ENCODE measurements at regions not wholly inside any gene's neighbourhood (a gene's known extent, or its start where the extent isn't known, plus 50 kb on each side); places are given as distances from the start of the nearest gene placed in this dataset.

GRCh38 chr7:108911016-108911415 is 341.3 kb downstream of the DNAJB9 start:
- no peaks in the 10 kb centered on the region for H3K79me2 ChIP-seq (ENCODE audit: control insufficient read depth, insufficient read depth, low read length)
- no peak for FAIRE-seq
- H3K27me3 ChIP-seq (replicated peaks in 1 of 2; ENCODE audit: control insufficient read depth in 2 of 2, insufficient read depth in 2 of 2, low read length in 1 of 2), result no peaks in the 10 kb centered on the region
- SMC1A ChIA-PET (ENCODE audit: uncharacterized antibody, unreplicated experiment), result no interaction called here
- no peak overlapping the region for H2AFZ ChIP-seq (ENCODE audit: control insufficient read depth, low read depth, low read length)
- intact Hi-C loops (cut with micrococcal nuclease; ENCODE audit: unreplicated experiment), result no loop called here
- in situ Hi-C loops (cut with MboI), result no loop called here
- WGBS (ENCODE audit: insufficient coverage, insufficient replicate concordance, low lambda C conversion rate, missing lambda C conversion rate), result 100% methylated on average over 1 of the region's 1 CpG
- DNase-seq (ENCODE audit: low read depth, low spot score), result no peak
- no peaks in the 10 kb centered on the region for H4K20me1 ChIP-seq (ENCODE audit: control insufficient read depth, insufficient read depth)
- H3K9ac ChIP-seq (ENCODE audit: control insufficient read depth, insufficient read depth, low read length), result no peak overlapping the region
- TF ChIP-seq PKNOX1 (IDR thresholded peaks at IDR 0.05), result no peak
- TF ChIP-seq MEF2A (IDR thresholded peaks at IDR 0.05; ENCODE audit: insufficient read depth, low read depth, low read length), result no peak
- TF ChIP-seq NR2F1 (conservative IDR thresholded peaks at IDR 0.05), result no peak
- no peak for TF ChIP-seq TARDBP (IDR thresholded peaks at IDR 0.05; ENCODE audit: borderline replicate concordance)
- TF ChIP-seq ATF3 (IDR thresholded peaks at IDR 0.05; ENCODE audit: borderline replicate concordance, extremely low read depth, low read depth, low read length), result no peak
- TF ChIP-seq PRDM15 (CRISPR knock-in tag; IDR thresholded peaks at IDR 0.05), result no peak
- no peak for TF ChIP-seq FOXM1 (IDR thresholded peaks at IDR 0.05; ENCODE audit: low read depth, low read length)
- no peak for TF ChIP-seq HDAC6 (IDR thresholded peaks at IDR 0.05; ENCODE audit: unreplicated experiment)
- TF ChIP-seq KDM1A (IDR thresholded peaks at IDR 0.05; ENCODE audit: borderline replicate concordance), result no peak
- no peaks in the 10 kb centered on the region for H3K4me1 ChIP-seq (ENCODE audit: control insufficient read depth, insufficient read depth, low read length)
- no peak overlapping the region for H3K27ac ChIP-seq (ENCODE audit: control insufficient read depth, insufficient read depth)
- no peak overlapping the region for H3K4me2 ChIP-seq (ENCODE audit: control insufficient read depth, insufficient read depth)
- H3K9me3 ChIP-seq (replicated peaks; ENCODE audit: control insufficient read depth, insufficient read depth, low read length), result no peaks in the 10 kb centered on the region
- no peaks in the 10 kb centered on the region for H3K36me3 ChIP-seq (ENCODE audit: control insufficient read depth in 2 of 2, insufficient read depth in 2 of 2, low read length in 1 of 2)
- ATAC-seq, result no peak
- no peak overlapping the region for H3K4me3 ChIP-seq
- POLR2A ChIA-PET, result no interaction called here
- RAD21 ChIA-PET (ENCODE audit: unreplicated experiment), result no interaction called here
- CTCF ChIA-PET, result no interaction called here
- BruUV-seq (replicated peaks), result no TSS peak
